ENCODE measurements at regions not wholly inside any gene's neighbourhood (a gene's known extent, or its start where the extent isn't known, plus 50 kb on each side); places are given as distances from the start of the nearest gene placed in this dataset.

GRCh38 chrX:142686206-142686605 lies 339.5 kb upstream of the SPANXN4 start:
- no peaks in the 10 kb centered on the region for H3K27me3 Mint-ChIP-seq (ENCODE audit: insufficient read depth)
- 83% methylated on average over 1 of the region's 1 CpG; no CpG with 5 or more reads in 1 of the 2 experiments for WGBS, 2 experiments (ENCODE audit: insufficient coverage in 1 of 2, insufficient read length in 1 of 2)
- H3K27me3 ChIP-seq (ENCODE audit: control insufficient read depth, insufficient read depth, low read length, poor library complexity, severe bottlenecking) = no peaks in the 10 kb centered on the region
- no peak overlapping the region for H3K4me3 ChIP-seq (ENCODE audit: low read length)
- H3K27ac ChIP-seq (ENCODE audit: low read depth, low read length) = no peak overlapping the region
- no peaks in the 10 kb centered on the region for H3K36me3 ChIP-seq (ENCODE audit: control insufficient read depth, insufficient read depth, low read length)
- H3K4me3 Mint-ChIP-seq = no peak overlapping the region
- no peak overlapping the region for H3K9ac ChIP-seq (ENCODE audit: extremely low read depth, low read length, poor library complexity, severe bottlenecking)
- no peaks in the 10 kb centered on the region for H3K9me3 ChIP-seq (ENCODE audit: control insufficient read depth, low read length)
- peaks cover 8% of the 10 kb centered on the region for H3K4me1 Mint-ChIP-seq
- no peak for TF ChIP-seq CTCF (conservative IDR thresholded peaks at IDR 0.05)
- no peaks in the 10 kb centered on the region for H3K36me3 Mint-ChIP-seq (ENCODE audit: low read depth)
- no peaks in the 10 kb centered on the region for H3K4me1 ChIP-seq (ENCODE audit: control insufficient read depth, insufficient read depth, low read length)
- no peak for DNase-seq
- peak overlapping the region; percentile 82 for H3K27ac Mint-ChIP-seq
- peaks cover 26% of the 10 kb centered on the region for H3K9me3 Mint-ChIP-seq

GRCh38 chrX:142680038-142680437 lies 345.7 kb upstream of the SPANXN4 start:
- H3K9ac ChIP-seq (ENCODE audit: extremely low read depth, low read length, poor library complexity, severe bottlenecking) = no peak overlapping the region
- H3K36me3 Mint-ChIP-seq (ENCODE audit: low read depth) = no peaks in the 10 kb centered on the region
- H3K27ac ChIP-seq (ENCODE audit: low read depth, low read length) = no peak overlapping the region
- no peaks in the 10 kb centered on the region for H3K36me3 ChIP-seq (ENCODE audit: control insufficient read depth, insufficient read depth, low read length)
- H3K9me3 ChIP-seq (ENCODE audit: control insufficient read depth, low read length) = no peaks in the 10 kb centered on the region
- H3K4me3 Mint-ChIP-seq = no peak overlapping the region
- no peak overlapping the region for H3K27ac Mint-ChIP-seq
- H3K27me3 ChIP-seq (ENCODE audit: control insufficient read depth, insufficient read depth, low read length, poor library complexity, severe bottlenecking) = no peaks in the 10 kb centered on the region
- H3K4me1 Mint-ChIP-seq = peaks cover 1% of the 10 kb centered on the region
- TF ChIP-seq CTCF (conservative IDR thresholded peaks at IDR 0.05) = no peak
- no peak for DNase-seq
- no peaks in the 10 kb centered on the region for H3K27me3 Mint-ChIP-seq (ENCODE audit: insufficient read depth)
- H3K4me1 ChIP-seq (ENCODE audit: control insufficient read depth, insufficient read depth, low read length) = no peaks in the 10 kb centered on the region
- H3K4me3 ChIP-seq (ENCODE audit: low read length) = no peak overlapping the region
- H3K9me3 Mint-ChIP-seq = peaks cover 39% of the 10 kb centered on the region

DNA sequence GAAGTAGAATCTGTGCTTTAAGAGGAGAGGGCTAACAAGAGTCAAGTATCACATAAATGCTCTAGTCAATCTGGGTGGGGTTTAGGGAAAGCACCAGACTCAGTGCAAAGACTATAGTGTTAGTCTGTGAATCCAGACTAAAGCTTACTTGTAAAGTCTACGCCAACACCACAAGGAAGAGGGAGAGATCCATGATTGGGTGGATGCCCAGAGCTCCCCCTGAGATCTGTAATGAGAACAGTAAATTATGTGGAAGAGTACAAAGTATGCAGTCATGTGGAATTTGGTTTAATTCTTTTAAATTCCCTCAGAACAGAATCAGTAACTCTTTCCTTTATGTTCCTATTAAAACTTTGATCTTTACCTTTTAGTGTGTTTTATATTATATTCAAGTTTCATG lies 354.7 kb upstream of the SPANXN4 start:
- H3K36me3 ChIP-seq (ENCODE audit: control insufficient read depth, insufficient read depth, low read length) = no peaks in the 10 kb centered on the region
- no peaks in the 10 kb centered on the region for H3K4me1 Mint-ChIP-seq
- no peaks in the 10 kb centered on the region for H3K27me3 ChIP-seq (ENCODE audit: control insufficient read depth, insufficient read depth, low read length, poor library complexity, severe bottlenecking)
- no peak for DNase-seq
- no peaks in the 10 kb centered on the region for H3K9me3 ChIP-seq (ENCODE audit: control insufficient read depth, low read length)
- peaks cover 66% of the 10 kb centered on the region for H3K9me3 Mint-ChIP-seq
- H3K4me3 Mint-ChIP-seq = no peak overlapping the region
- no peak for TF ChIP-seq CTCF (conservative IDR thresholded peaks at IDR 0.05)
- H3K27ac Mint-ChIP-seq = no peak overlapping the region
- H3K36me3 Mint-ChIP-seq (ENCODE audit: low read depth) = peaks cover 3% of the 10 kb centered on the region
- H3K9ac ChIP-seq (ENCODE audit: extremely low read depth, low read length, poor library complexity, severe bottlenecking) = no peak overlapping the region
- H3K4me1 ChIP-seq (ENCODE audit: control insufficient read depth, insufficient read depth, low read length) = no peaks in the 10 kb centered on the region
- WGBS, 2 experiments (ENCODE audit: insufficient coverage in 1 of 2, insufficient read length in 1 of 2) = 100% methylated on average over 1 of the region's 1 CpG; no CpG with 5 or more reads in 1 of the 2 experiments
- no peak overlapping the region for H3K27ac ChIP-seq (ENCODE audit: low read depth, low read length)
- no peaks in the 10 kb centered on the region for H3K27me3 Mint-ChIP-seq (ENCODE audit: insufficient read depth)
- H3K4me3 ChIP-seq (ENCODE audit: low read length) = no peak overlapping the region
